ENCODE measurements at regions not wholly inside any gene's neighbourhood (a gene's known extent, or its start where the extent isn't known, plus 50 kb on each side); places are given as distances from the start of the nearest gene placed in this dataset.
"Not testable (repeated sequence)": the region's sequence is repeated elsewhere in the genome, so short reads cannot be mapped to it uniquely, and the experiment has no call there.

DNA sequence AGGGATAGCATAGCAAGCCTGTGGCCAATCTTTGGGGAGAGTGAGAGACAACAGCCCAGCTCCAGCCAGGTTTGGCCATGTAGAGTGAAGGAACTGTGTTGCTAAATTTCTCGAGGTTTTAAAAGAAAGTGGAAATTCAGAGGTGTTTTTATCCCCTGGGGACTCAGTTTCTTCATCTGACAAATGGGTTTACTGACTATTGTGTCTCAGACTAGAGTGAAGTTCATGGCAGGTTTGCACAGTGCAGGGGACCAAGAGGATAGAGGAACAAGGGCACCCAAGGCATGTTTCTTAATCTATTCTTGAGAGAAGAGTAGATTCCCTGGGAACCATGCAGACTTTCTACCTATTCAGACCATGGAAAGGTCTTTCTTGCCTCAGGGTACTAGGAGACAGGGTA, 555.8 kb upstream of the C16orf82 start:
- DNase-seq: no peak

DNA sequence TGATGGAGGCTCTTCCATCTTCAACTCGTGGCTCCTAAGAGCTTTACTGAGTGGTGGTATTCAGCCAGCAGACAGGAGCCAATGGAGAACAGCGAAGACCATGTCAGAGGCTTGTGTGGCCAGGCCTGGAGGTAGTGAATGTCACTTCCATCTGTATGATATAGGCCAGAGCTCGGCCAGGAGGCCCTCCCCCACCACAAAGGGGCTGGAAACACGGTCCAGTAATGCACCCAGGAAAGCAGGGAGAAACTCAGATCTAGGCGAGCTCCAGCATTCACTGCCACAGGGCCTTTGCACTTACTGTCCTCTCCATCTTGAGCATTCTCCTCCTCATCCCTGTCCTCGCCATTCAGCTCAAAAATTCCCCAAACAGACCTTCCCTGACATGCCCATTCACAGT, 555.3 kb upstream of the C16orf82 start:
- no peak for DNase-seq

GRCh38 chr16:26521626-26522025, 545.1 kb upstream of the C16orf82 start:
- DNase-seq: no peak

DNA sequence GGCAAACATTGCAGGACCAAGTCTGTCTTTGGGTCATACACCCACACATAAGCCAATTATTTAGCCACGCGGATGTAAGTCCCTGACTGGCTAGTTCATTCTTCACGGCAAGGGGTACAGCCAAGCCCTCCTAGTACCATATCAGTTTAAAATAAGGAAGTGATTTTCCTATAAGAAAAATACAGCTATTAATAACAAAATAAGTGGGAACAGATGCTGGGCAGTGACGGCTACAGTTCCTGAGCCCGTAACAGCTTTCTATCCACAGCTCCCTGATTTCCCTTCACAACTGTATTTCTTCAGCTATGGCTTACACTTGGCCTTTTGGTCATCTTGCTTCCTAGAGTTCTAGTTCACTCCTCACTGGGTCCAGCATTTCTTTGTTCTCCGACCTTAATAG, 542.4 kb upstream of the C16orf82 start:
- no peak for DNase-seq

DNA sequence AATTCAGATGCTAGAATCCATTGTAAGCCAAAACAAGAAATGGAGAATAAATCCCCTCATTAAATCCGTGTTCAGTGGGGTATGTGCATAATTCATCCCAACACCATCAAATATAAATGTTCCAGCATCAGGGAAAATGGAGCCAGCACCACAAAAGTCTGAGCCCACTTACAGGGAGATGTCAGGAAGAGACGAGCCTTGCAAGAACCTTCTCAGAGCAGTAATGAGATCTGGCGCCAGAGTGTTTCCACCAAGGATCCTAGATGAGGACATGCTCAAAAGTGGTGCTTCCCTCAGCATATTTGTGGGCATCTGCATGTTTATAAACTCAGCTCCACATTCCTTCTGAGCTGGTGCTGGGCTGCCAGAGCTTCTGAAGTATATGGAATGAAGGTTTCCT, 541.9 kb upstream of the C16orf82 start:
- no peak for DNase-seq

DNA sequence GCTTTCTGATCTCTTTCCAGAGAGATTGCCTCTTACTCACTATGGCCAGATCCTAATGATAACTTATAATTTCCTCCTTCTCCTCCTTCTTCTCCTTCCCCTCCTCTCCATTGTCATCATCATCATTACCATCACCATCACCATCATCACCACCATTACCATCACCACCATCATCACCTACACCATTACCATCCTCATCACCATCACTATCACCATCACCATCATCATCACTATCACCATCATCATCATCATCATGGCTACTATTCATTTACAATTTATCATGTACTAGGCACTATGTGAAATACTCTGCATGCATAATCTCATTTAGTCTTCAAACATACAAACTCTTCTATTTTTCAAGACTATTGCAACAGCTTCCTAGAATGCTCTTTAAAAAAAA, 540.9 kb upstream of the C16orf82 start:
- no peak for DNase-seq

DNA sequence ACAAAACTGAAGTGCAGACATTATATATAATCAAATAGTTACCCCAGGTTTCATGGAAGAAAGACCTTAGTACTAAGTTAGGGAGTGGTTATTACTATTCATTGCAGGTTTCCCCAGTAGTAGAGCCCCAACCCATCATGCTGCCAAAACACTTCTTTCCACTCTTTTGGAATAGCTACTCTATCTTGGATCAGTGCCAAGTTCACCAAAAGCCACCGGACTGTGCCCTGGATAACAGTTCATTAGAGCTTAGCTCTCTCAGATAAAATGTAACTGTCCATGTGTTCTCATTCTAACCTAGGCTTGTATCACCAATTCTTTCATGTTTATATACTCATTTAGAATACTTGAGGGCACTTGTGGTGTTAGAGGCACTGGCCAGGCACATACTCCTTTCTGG, 540.1 kb upstream of the C16orf82 start:
- no peak for DNase-seq

DNA sequence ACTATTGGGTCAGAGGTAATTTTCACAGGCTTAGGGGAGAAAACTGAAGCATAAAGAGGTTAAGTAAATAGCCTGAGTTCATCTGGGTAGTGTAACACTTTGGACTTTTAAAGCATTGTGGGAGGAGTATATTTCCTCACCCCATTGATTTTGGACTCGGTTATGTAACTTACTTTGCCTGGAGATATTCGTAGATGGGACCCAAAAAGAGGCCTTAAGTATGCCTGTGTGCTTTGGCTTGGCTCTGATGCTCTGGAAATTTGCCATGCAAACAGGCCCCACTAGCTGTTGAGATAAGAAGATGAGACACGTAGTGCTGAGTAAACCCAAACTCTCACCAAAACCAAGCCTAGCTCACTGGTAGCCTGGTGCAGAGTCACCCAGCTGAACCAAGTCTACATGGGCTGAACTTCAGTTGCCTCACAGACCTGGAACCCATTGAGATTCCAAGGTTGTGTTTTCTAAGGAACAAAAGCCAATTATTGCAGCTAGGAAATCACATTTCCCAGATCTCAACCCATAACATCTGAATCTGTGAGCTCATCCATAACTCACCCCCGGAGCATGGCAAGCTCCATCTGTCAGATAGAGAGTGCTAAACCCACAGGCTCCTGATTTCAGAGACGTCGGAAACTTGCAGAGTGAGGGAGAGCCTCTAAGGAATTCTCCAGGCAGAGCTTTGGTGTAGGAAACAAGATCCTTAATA, 536.0 kb upstream of the C16orf82 start:
- no peak for DNase-seq

GRCh38 chr16:26531290-26531730, 535.4 kb upstream of the C16orf82 start:
- DNase-seq: no peak

- DNase-seq: no peak
Observed at GRCh38 chr16:26532456-26532855, 534.3 kb upstream of the C16orf82 start.

GRCh38 chr16:26542198-26542597, 524.5 kb upstream of the C16orf82 start:
- no peak for DNase-seq

DNA sequence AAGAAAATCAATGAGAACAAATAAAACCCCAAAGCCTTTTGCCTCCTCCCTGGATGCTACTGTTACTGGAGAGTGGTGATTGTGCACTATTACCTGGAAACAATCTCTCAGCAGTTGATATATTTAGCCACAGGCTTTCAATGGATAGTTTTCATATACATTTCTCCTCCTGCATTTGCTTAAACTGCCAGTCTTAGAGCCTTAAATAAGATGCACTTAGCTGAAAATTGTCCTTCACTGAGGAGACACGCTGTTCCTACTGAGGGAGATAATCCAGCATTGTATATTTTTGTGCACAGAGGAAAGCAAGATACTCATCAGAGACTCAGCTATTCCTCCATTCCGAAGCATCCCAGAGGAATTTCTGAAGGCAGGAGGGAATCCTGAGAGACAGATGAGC, 520.2 kb upstream of the C16orf82 start:
- DNase-seq: no peak

DNA sequence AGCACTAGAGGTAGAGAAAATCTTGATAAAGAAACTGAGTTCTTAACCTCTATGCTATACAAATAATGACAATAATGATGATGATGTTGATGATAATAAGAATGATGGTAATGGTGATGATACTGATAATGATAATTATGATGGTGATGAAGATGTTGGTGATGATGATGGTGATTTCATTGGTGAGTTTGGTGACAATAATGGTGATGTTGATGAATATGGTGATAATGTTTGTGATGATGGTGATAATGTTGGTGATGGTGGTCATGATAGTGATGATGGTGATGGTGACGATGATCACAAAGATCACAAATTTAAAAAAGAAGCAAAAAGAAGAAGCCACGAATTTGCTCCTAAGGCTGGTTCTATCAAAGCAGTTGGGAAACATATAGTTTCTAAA, 519.0 kb upstream of the C16orf82 start:
- DNase-seq: no peak

- DNase-seq: no peak
Observed at GRCh38 chr16:26550111-26550610, 516.6 kb upstream of the C16orf82 start.

- DNase-seq: no peak
Observed at GRCh38 chr16:26554030-26554429, 512.7 kb upstream of the C16orf82 start.

GRCh38 chr16:26561303-26561702, 505.4 kb upstream of the C16orf82 start:
- no peak for DNase-seq

DNA sequence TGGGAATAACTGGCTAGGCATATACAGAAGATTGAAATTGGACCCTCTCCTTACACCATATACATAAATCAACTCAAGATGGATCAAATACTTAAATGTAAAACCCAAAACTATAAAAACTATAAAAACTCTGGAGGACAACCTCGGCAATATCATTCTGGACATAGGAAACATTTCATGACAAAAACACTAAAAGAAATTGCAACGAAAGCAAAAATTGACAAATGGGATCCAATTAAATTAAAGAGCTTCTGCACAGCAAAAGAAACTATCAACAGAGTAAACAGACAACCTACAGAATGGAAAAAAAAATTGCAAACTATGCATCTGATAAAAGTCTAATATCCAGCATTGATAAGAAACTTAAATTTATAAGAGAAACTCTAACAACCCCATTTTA, 503.7 kb upstream of the C16orf82 start:
- no peak for DNase-seq

DNA sequence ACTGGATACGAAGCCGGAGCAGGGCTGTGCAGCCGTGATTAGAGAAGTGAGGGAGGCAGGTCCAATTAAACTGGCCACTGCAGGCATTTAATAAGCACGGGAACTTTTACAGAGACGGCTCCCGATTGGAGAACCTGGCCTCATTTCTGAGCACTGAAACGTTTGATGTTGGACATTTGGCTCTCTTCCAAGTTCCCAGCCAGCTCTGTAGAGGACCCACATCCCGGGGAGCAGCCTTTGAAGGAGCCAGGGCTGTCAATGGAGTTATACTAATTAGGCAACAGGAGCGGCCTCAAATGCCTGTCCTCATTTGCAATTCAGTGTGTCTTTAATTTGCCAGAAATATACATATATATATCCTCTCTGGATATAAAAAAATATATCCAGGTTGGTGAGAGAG, 499.4 kb upstream of the C16orf82 start:
- DNase-seq: no peak

GRCh38 chr16:26569793-26570192, 496.9 kb upstream of the C16orf82 start:
- DNase-seq: no peak

- DNase-seq: no peak
Observed at GRCh38 chr16:26578748-26579147, 488.0 kb upstream of the C16orf82 start.

DNA sequence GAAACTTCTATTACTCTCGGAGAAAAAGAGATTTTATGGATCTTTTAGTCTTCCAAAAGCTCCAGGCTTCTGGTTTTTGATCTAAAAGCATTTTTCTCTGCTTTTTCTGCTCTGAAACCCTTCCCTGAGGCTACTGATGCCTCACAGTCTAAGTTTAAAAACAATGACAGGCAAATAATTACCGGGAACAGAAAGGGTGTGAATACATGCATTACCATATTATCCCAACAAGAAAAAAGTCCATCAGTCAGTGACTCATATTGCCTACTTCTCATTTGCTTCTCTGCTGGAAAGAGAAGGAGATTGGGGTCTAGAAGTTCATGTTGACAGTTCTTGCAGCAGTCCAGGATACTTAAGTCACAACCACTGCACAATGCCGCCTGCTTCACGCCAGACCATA, 482.9 kb upstream of the C16orf82 start:
- no peak for DNase-seq

GRCh38 chr16:26593700-26594099, 473.0 kb upstream of the C16orf82 start:
- DNase-seq: no peak

DNA sequence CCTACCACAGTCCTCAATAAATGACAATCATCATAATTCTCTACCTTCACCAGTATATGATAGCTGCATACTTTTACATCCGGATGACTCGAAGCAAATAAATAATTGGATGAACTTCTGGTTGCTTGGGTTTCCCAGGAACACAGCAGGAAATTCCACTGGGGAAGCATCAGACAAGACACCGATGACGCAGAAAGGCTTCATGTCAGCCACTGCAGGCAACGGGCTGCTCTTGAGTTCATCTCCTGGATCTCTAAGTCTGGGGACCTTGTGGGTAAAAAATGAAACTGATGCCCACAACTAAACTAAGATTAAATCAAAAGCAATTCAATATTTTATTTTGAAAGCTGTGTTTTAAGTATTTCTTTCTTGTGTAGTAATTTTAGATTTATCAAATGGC, 472.1 kb upstream of the C16orf82 start:
- no peak for DNase-seq

- no peak for DNase-seq
Observed at GRCh38 chr16:26595199-26595598, 471.5 kb upstream of the C16orf82 start.

- DNase-seq: not testable (repeated sequence)
Observed at GRCh38 chr16:26596033-26596432, 470.7 kb upstream of the C16orf82 start.
